NCI-H510A (cell line): ENCODE measurements at regions not wholly inside any gene's neighbourhood (a gene's known extent, or its start where the extent isn't known, plus 50 kb on each side); places are given as distances from the start of the nearest gene placed in this dataset.

Experiments used
- DNase-seq: peaks from one replicate; lab custom pipeline; 2025; lab: John Stamatoyannopoulos, UW

GRCh38 chr3:148021381-148021780 is 612.2 kb downstream of the ZIC1 start:
- no peak for DNase-seq

GRCh38 chr3:148023994-148024393 is 614.8 kb downstream of the ZIC1 start:
- DNase-seq = no peak

GRCh38 chr3:148026009-148026588 is 616.9 kb downstream of the ZIC1 start:
- no peak for DNase-seq

GRCh38 chr3:148030975-148031374 is 621.8 kb downstream of the ZIC1 start:
- DNase-seq = no peak

GRCh38 chr3:148034353-148034752 is 625.2 kb downstream of the ZIC1 start:
- no peak for DNase-seq

GRCh38 chr3:148036331-148036876 is 627.2 kb downstream of the ZIC1 start:
- DNase-seq = no peak

- DNase-seq = no peak
These were observed 633.7 kb downstream of the ZIC1 start for GRCh38 chr3:148042663-148043445.

- DNase-seq = no peak
These were observed 635.0 kb downstream of the ZIC1 start for GRCh38 chr3:148044151-148044550.

- no peak for DNase-seq
These were observed 642.7 kb upstream of the AGTR1 start for GRCh38 chr3:148054999-148055398.

GRCh38 chr3:148062590-148062989 is 635.1 kb upstream of the AGTR1 start:
- peak; percentile 59 for DNase-seq

- DNase-seq = no peak
These were observed 630.9 kb upstream of the AGTR1 start for GRCh38 chr3:148066802-148067201.

GRCh38 chr3:148068466-148068865 is 629.2 kb upstream of the AGTR1 start:
- no peak for DNase-seq

GRCh38 chr3:148070041-148070440 is 627.7 kb upstream of the AGTR1 start:
- no peak for DNase-seq

GRCh38 chr3:148073721-148074456 is 623.8 kb upstream of the AGTR1 start:
- DNase-seq = no peak

- DNase-seq = no peak
These were observed 622.8 kb upstream of the AGTR1 start for GRCh38 chr3:148074946-148075345.

GRCh38 chr3:148075771-148076716 is 621.7 kb upstream of the AGTR1 start:
- DNase-seq = peak; percentile 5

- DNase-seq = no peak
These were observed 620.3 kb upstream of the AGTR1 start for GRCh38 chr3:148077318-148077923.

- no peak for DNase-seq
These were observed 619.7 kb upstream of the AGTR1 start for GRCh38 chr3:148077965-148078364.

GRCh38 chr3:148078658-148079057 is 619.0 kb upstream of the AGTR1 start:
- DNase-seq = no peak

GRCh38 chr3:148079370-148079769 is 618.3 kb upstream of the AGTR1 start:
- no peak for DNase-seq

GRCh38 chr3:148081926-148082325 is 615.8 kb upstream of the AGTR1 start:
- no peak for DNase-seq
